ENCODE measurements at regions not wholly inside any gene's neighbourhood (a gene's known extent, or its start where the extent isn't known, plus 50 kb on each side); places are given as distances from the start of the nearest gene placed in this dataset.

GRCh38 chr5:160508780-160509361, 87.2 kb downstream of the PTTG1 start (continued):
- TF ChIP-seq, protein P1, sequence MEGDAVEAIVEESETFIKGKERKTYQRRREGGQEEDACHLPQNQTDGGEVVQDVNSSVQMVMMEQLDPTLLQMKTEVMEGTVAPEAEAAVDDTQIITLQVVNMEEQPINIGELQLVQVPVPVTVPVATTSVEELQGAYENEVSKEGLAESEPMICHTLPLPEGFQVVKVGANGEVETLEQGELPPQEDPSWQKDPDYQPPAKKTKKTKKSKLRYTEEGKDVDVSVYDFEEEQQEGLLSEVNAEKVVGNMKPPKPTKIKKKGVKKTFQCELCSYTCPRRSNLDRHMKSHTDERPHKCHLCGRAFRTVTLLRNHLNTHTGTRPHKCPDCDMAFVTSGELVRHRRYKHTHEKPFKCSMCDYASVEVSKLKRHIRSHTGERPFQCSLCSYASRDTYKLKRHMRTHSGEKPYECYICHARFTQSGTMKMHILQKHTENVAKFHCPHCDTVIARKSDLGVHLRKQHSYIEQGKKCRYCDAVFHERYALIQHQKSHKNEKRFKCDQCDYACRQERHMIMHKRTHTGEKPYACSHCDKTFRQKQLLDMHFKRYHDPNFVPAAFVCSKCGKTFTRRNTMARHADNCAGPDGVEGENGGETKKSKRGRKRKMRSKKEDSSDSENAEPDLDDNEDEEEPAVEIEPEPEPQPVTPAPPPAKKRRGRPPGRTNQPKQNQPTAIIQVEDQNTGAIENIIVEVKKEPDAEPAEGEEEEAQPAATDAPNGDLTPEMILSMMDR (CRISPR knock-in tag; IDR thresholded peaks at IDR 0.05), result peak; percentile 92
- TF ChIP-seq ZNF367 (CRISPR knock-in tag; IDR thresholded peaks at IDR 0.05; ENCODE audit: borderline replicate concordance) (no peak), CAMTA2 (CRISPR knock-in tag; IDR thresholded peaks at IDR 0.05; ENCODE audit: borderline replicate concordance) (no peak), ZNF350 (CRISPR knock-in tag; IDR thresholded peaks at IDR 0.05; ENCODE audit: borderline replicate concordance, low read depth) (no peak), BHLHE40 (IDR thresholded peaks at IDR 0.05; ENCODE audit: low read length) (peak; percentile 12; the same call in 1 of the 2 replicates), SPEN (CRISPR knock-in tag; IDR thresholded peaks at IDR 0.05; ENCODE audit: low read depth) (no peak), CENPX (CRISPR knock-in tag; IDR thresholded peaks at IDR 0.05) (no peak), ZSCAN31 (CRISPR knock-in tag; IDR thresholded peaks at IDR 0.05; ENCODE audit: low read depth) (no peak), ARID5B (CRISPR knock-in tag; IDR thresholded peaks at IDR 0.05) (no peak), ZNF7 (CRISPR knock-in tag; IDR thresholded peaks at IDR 0.05) (no peak), THYN1 (CRISPR knock-in tag; IDR thresholded peaks at IDR 0.05; ENCODE audit: borderline replicate concordance, low read depth) (no peak), ZNF234 (CRISPR knock-in tag; conservative IDR thresholded peaks at IDR 0.05) (no peak), ZFAT (CRISPR knock-in tag; conservative IDR thresholded peaks at IDR 0.05) (no peak), SRSF9 (IDR thresholded peaks at IDR 0.05; ENCODE audit: borderline replicate concordance, insufficient read depth, low read depth, low read length, poor library complexity, severe bottlenecking) (no peak), PCBP2 (optimal IDR thresholded peaks at IDR 0.05; ENCODE audit: low read depth, low read length, poor library complexity, severe bottlenecking) (no peak), AKAP8 (CRISPR knock-in tag; IDR thresholded peaks at IDR 0.05) (no peak), ATM (IDR thresholded peaks at IDR 0.05; ENCODE audit: borderline replicate concordance) (no peak), ZNF589 (CRISPR knock-in tag; conservative IDR thresholded peaks at IDR 0.05) (no peak), ZSCAN29 (CRISPR knock-in tag; conservative IDR thresholded peaks at IDR 0.05) (no peak)
- TF ChIP-seq, protein P2, sequence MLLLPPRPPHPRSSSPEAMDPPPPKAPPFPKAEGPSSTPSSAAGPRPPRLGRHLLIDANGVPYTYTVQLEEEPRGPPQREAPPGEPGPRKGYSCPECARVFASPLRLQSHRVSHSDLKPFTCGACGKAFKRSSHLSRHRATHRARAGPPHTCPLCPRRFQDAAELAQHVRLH (CRISPR knock-in tag; IDR thresholded peaks at IDR 0.05; ENCODE audit: borderline replicate concordance, low read depth), result no peak
- TF ChIP-seq, protein P3, sequence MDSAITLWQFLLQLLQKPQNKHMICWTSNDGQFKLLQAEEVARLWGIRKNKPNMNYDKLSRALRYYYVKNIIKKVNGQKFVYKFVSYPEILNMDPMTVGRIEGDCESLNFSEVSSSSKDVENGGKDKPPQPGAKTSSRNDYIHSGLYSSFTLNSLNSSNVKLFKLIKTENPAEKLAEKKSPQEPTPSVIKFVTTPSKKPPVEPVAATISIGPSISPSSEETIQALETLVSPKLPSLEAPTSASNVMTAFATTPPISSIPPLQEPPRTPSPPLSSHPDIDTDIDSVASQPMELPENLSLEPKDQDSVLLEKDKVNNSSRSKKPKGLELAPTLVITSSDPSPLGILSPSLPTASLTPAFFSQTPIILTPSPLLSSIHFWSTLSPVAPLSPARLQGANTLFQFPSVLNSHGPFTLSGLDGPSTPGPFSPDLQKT (CRISPR knock-in tag; IDR thresholded peaks at IDR 0.05; ENCODE audit: borderline replicate concordance), result no peak

All from HepG2 (cell line).